Cardiac muscle cell (in vitro differentiated cells and primary cell): ENCODE measurements at regions not wholly inside any gene's neighbourhood (a gene's known extent, or its start where the extent isn't known, plus 50 kb on each side); places are given as distances from the start of the nearest gene placed in this dataset.

Source experiments
- DNase-seq, 2 donors: peaks; one replicate each; pipeline versions ENCODE4 v3.0.0 to v3.0.0-alpha.2; 2010 to 2017; ENCODE audit warnings: low read depth in 1 of 2, low spot score in 1 of 2
- H3K27ac ChIP-seq: fragments of 200-600 bp; sonication (generic); 2 replicates; pipeline ENCODE4 v1.5.1; 2016
- H3K27me3 ChIP-seq: fragments of 200-600 bp; sonication (generic); 2 replicates; pipeline ENCODE4 v1.6.0; 2016; ENCODE audit warnings: control low read depth
- H3K36me3 ChIP-seq: fragments of 200-600 bp; sonication (generic); 2 replicates; pipeline ENCODE4 v1.5.1; 2016; ENCODE audit warnings: control low read depth
- H3K4me1 ChIP-seq: fragments of 200-600 bp; sonication (generic); 2 replicates; pipeline ENCODE4 v1.8.1; 2017; ENCODE audit warnings: low read depth, mild to moderate bottlenecking, mixed run types
- H3K4me3 ChIP-seq: fragments of 200-600 bp; sonication (generic); 2 replicates; pipeline ENCODE4 v1.5.1; 2016; ENCODE audit warnings: mild to moderate bottlenecking
- H3K9me3 ChIP-seq: fragments of 200-600 bp; sonication (generic); 2 replicates; pipeline ENCODE4 v1.5.1; 2017; ENCODE audit warnings: low read depth, mild to moderate bottlenecking, control low read depth
- TF ChIP-seq, protein P1 (sequence below): IDR thresholded peaks from 2 replicates; pipeline ENCODE4 v1.5.1; 2012; ENCODE audit warnings: low read depth, mild to moderate bottlenecking, low read length

DNA sequence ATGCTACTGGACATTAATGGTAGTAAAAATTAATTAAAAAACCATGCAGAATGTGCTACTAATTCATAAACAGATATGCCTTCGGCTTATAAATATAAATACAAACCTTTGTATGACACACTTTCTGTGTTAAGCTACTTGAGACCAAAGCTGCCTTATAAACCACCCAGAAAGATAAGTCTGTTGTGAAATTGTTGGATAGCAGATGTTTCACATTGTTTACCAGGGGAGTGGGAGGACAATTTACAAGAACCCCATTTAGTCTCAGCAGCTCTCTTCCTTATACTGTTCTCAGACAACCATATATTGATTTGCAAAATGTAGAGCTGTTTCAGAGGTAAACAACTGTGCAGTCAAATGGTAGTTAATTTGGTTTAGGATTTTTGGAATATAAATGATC lies 524.4 kb downstream of the PRR16 start:
- Histone ChIP-seq H3K9me3 (no peaks in the 10 kb centered on the region), H3K36me3 (no peaks in the 10 kb centered on the region), H3K27ac (no peak overlapping the region), H3K27me3 (no peaks in the 10 kb centered on the region), H3K4me1 (no peaks in the 10 kb centered on the region), H3K4me3 (no peak overlapping the region)
- TF ChIP-seq, protein P1, sequence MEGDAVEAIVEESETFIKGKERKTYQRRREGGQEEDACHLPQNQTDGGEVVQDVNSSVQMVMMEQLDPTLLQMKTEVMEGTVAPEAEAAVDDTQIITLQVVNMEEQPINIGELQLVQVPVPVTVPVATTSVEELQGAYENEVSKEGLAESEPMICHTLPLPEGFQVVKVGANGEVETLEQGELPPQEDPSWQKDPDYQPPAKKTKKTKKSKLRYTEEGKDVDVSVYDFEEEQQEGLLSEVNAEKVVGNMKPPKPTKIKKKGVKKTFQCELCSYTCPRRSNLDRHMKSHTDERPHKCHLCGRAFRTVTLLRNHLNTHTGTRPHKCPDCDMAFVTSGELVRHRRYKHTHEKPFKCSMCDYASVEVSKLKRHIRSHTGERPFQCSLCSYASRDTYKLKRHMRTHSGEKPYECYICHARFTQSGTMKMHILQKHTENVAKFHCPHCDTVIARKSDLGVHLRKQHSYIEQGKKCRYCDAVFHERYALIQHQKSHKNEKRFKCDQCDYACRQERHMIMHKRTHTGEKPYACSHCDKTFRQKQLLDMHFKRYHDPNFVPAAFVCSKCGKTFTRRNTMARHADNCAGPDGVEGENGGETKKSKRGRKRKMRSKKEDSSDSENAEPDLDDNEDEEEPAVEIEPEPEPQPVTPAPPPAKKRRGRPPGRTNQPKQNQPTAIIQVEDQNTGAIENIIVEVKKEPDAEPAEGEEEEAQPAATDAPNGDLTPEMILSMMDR = no peak
- DNase-seq = no peak

- Histone ChIP-seq H3K27me3 (no peaks in the 10 kb centered on the region), H3K36me3 (no peaks in the 10 kb centered on the region), H3K27ac (no peak overlapping the region), H3K9me3 (no peaks in the 10 kb centered on the region), H3K4me1 (no peaks in the 10 kb centered on the region), H3K4me3 (no peak overlapping the region)
- DNase-seq = peak in 1 of 2 donors; percentile 14
- TF ChIP-seq, protein P1 = no peak
Measured at GRCh38 chr5:120988941-120989340, 524.8 kb downstream of the PRR16 start.

- TF ChIP-seq, protein P1 = no peak
- H3K9me3 ChIP-seq = no peaks in the 10 kb centered on the region
- H3K27me3 ChIP-seq = no peaks in the 10 kb centered on the region
- H3K4me1 ChIP-seq = no peaks in the 10 kb centered on the region
- no peaks in the 10 kb centered on the region for H3K36me3 ChIP-seq
- H3K27ac ChIP-seq = no peak overlapping the region
- no peak overlapping the region for H3K4me3 ChIP-seq
- DNase-seq = no peak
Measured at GRCh38 chr5:120991569-120991968, 527.5 kb downstream of the PRR16 start.

DNA sequence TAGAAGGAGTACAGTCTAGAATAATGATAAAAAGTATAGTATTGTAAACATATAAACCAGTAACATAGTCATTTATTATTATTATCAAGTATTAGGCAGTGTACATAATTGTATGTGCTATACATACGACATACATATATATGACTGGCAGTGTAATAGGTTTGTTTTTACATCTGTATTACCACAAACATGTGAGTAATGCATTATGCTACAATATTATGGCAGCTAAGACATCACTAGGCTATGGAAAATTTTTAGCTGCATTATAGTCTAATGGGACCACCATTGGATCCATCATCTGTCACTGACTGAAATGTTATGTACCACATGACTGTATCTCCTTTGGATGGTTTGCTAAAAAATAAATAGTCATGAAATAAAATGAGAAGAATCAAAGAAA lies 530.0 kb downstream of the PRR16 start:
- DNase-seq = no peak
- Histone ChIP-seq H3K9me3 (no peaks in the 10 kb centered on the region), H3K27ac (no peak overlapping the region), H3K27me3 (peaks cover 18% of the 10 kb centered on the region), H3K4me3 (no peak overlapping the region), H3K4me1 (no peaks in the 10 kb centered on the region), H3K36me3 (no peaks in the 10 kb centered on the region)
- TF ChIP-seq, protein P1 = no peak

GRCh38 chr5:120999550-120999949 lies 535.5 kb downstream of the PRR16 start:
- no peak for DNase-seq
- H3K27me3 ChIP-seq = peaks cover 42% of the 10 kb centered on the region
- H3K36me3 ChIP-seq = no peaks in the 10 kb centered on the region

More at GRCh38 chr5:120999550-120999949, 535.5 kb downstream of the PRR16 start:
- no peak overlapping the region for H3K27ac ChIP-seq
- H3K4me3 ChIP-seq = no peak overlapping the region
- no peaks in the 10 kb centered on the region for H3K4me1 ChIP-seq
- no peaks in the 10 kb centered on the region for H3K9me3 ChIP-seq
- TF ChIP-seq, protein P1 = no peak
